ENCODE measurements at regions not wholly inside any gene's neighbourhood (a gene's known extent, or its start where the extent isn't known, plus 50 kb on each side); places are given as distances from the start of the nearest gene placed in this dataset.

GRCh38 chr13:97640268-97640667 is 206.3 kb downstream of the RAP2A start:
- DNase-seq = no peak

- no peak for DNase-seq
Observed at GRCh38 chr13:97648171-97648880, 214.4 kb downstream of the RAP2A start.

GRCh38 chr13:97648881-97649224 is 214.9 kb downstream of the RAP2A start:
- no peak for DNase-seq

- DNase-seq = no peak
Observed at GRCh38 chr13:97653443-97654140, 219.6 kb downstream of the RAP2A start.

- no peak for DNase-seq
Observed at GRCh38 chr13:97654236-97654635, 220.3 kb downstream of the RAP2A start.

- DNase-seq = no peak
Observed at GRCh38 chr13:97658556-97658955, 224.6 kb downstream of the RAP2A start.

- DNase-seq = no peak
Observed at GRCh38 chr13:97659602-97660001, 225.6 kb downstream of the RAP2A start.

- DNase-seq = no peak
Observed at GRCh38 chr13:97660594-97661260, 226.8 kb downstream of the RAP2A start.

- no peak for DNase-seq
Observed at GRCh38 chr13:97686594-97686993, 252.6 kb downstream of the RAP2A start.

- no peak for DNase-seq
Observed at GRCh38 chr13:97692628-97693027, 258.7 kb downstream of the RAP2A start.

GRCh38 chr13:97695684-97696083 is 257.8 kb upstream of the IPO5 start:
- DNase-seq = no peak

- DNase-seq = no peak
Observed at GRCh38 chr13:97696921-97697320, 256.6 kb upstream of the IPO5 start.

GRCh38 chr13:97700306-97700848 is 253.1 kb upstream of the IPO5 start:
- no peak for DNase-seq

- DNase-seq = no peak
Observed at GRCh38 chr13:97702614-97703013, 250.9 kb upstream of the IPO5 start.

GRCh38 chr13:97710797-97711196 is 242.7 kb upstream of the IPO5 start:
- DNase-seq = no peak

GRCh38 chr13:97712770-97713169 is 240.7 kb upstream of the IPO5 start:
- DNase-seq = no peak

- no peak for DNase-seq
Observed at GRCh38 chr13:97715763-97716162, 237.7 kb upstream of the IPO5 start.

- no peak for DNase-seq
Observed at GRCh38 chr13:97716746-97717145, 236.7 kb upstream of the IPO5 start.

- no peak for DNase-seq
Observed at GRCh38 chr13:97719736-97720135, 233.7 kb upstream of the IPO5 start.

GRCh38 chr13:97720896-97721295 is 232.6 kb upstream of the IPO5 start:
- no peak for DNase-seq

GRCh38 chr13:97723655-97724054 is 229.8 kb upstream of the IPO5 start:
- no peak for DNase-seq

- DNase-seq = no peak
Observed at GRCh38 chr13:97724450-97724849, 229.0 kb upstream of the IPO5 start.

- DNase-seq = no peak
Observed at GRCh38 chr13:97726664-97727280, 226.7 kb upstream of the IPO5 start.

- no peak for DNase-seq
Observed at GRCh38 chr13:97727991-97728390, 225.5 kb upstream of the IPO5 start.
